A549 (cell line): ENCODE measurements at regions not wholly inside any gene's neighbourhood (a gene's known extent, or its start where the extent isn't known, plus 50 kb on each side); places are given as distances from the start of the nearest gene placed in this dataset.

Experiments
- ATAC-seq, 2 experiments: fragments of 200-7000 bp in 1 of 2; fragments of >200 bp in 1 of 2; cut with Nextera tagmentation in 1 of 2; cut with Tn5 transposase in 1 of 2; 3 replicates each; pipeline versions ENCODE4 v1.8.0 to v1.9.1; 2018 to 2020; ENCODE audit warnings: mild to moderate bottlenecking in 1 of 2, moderate library complexity in 1 of 2
- CTCF ChIA-PET: fragments of 300-600 bp; sonication (Branson Sonifier 250); formaldehyde crosslinking; extraction: SDS; loops from one replicate; lab custom pipeline; 2021; ENCODE audit warnings: antibody characterized with exemption, inconsistent platforms; lab: Yijun Ruan, JAX
- POLR2A ChIA-PET: fragments of 350-600 bp; formaldehyde crosslinking; extraction: SDS; loops from one replicate; lab custom pipeline; 2021; ENCODE audit warnings: antibody characterized with exemption, inconsistent platforms; lab: Yijun Ruan, JAX
- DNase-seq, 2 experiments: peaks; one replicate each; pipeline versions ENCODE4 v3.0.0 to v3.0.0-alpha.2; 2011 to 2016; ENCODE audit warnings: low read depth in 1 of 2, low spot score in 1 of 2
- FAIRE-seq: peaks from 2 replicates; lab custom pipeline; 2011; peaks lifted over from hg19 to GRCh38; lab: Jason Lieb, UNC
- H3K27ac ChIP-seq, 2 experiments: fragments of >200 bp; sonication (Bioruptor Twin); formaldehyde crosslinking; 3 replicates each; pipeline ENCODE4 v1.5.1; 2016 to 2017
- H3K4me1 ChIP-seq: fragments of >200 bp; sonication (Bioruptor Twin); formaldehyde crosslinking; 3 replicates; pipeline ENCODE4 v1.6.1; 2016
- H3K4me2 ChIP-seq: fragments of >200 bp; sonication (Bioruptor Twin); formaldehyde crosslinking; 3 replicates; pipeline ENCODE4 v1.6.1; 2016
- H3K4me3 ChIP-seq: fragments of >200 bp; sonication (Bioruptor Twin); formaldehyde crosslinking; 3 replicates; pipeline ENCODE4 v1.5.1; 2016
- H3K9me3 ChIP-seq: fragments of >200 bp; sonication (Bioruptor Twin); formaldehyde crosslinking; 3 replicates; pipeline ENCODE4 v1.6.1; 2016
- CBX2 ChIP-seq: fragments of 200-600 bp; sonication (generic); IDR thresholded peaks from 2 replicates; pipeline ENCODE4 v1.6.1; 2016; ENCODE audit warnings: low read depth, mild to moderate bottlenecking, borderline replicate concordance
- CEBPB ChIP-seq, 2 experiments: fragments of >200 bp in 1 of 2; sonication (Bioruptor Twin) in 1 of 2; formaldehyde crosslinking in 1 of 2; IDR thresholded peaks; 2 replicates each; pipeline ENCODE4 v1.6.1; 2012 to 2016
- CHD4 ChIP-seq: fragments of 200-600 bp; sonication (generic); IDR thresholded peaks from 2 replicates; pipeline ENCODE4 v1.6.1; 2016; ENCODE audit warnings: antibody characterized with exemption, mild to moderate bottlenecking, borderline replicate concordance
- EP300 ChIP-seq, 2 experiments: fragments of >200 bp; sonication (Bioruptor Twin); formaldehyde crosslinking; IDR thresholded peaks; 2 replicates in 1 of 2; 3 replicates in 1 of 2; pipeline ENCODE4 v1.6.1; 2016 to 2017
- ESRRA ChIP-seq: fragments of 150-350 bp; IDR thresholded peaks from 2 replicates; pipeline ENCODE4 v1.6.1; 2014; ENCODE audit warnings: mild to moderate bottlenecking, low read length, borderline replicate concordance
- HDAC2 ChIP-seq: fragments of 200-600 bp; sonication (generic); IDR thresholded peaks from 2 replicates; pipeline ENCODE4 v1.6.1; 2016
- HEYL ChIP-seq: fragments of 250-450 bp; sonication (Bioruptor Pico); IDR thresholded peaks from 2 replicates; pipeline ENCODE4 v1.8.0; 2021; ENCODE audit warnings: mild to moderate bottlenecking, moderate library complexity
- HOXB5 ChIP-seq: fragments of 250-450 bp; sonication (Bioruptor Pico); IDR thresholded peaks from 2 replicates; pipeline ENCODE4 v1.5.0; 2020; ENCODE audit warnings: mild to moderate bottlenecking, moderate library complexity
- JUNB ChIP-seq: fragments of >200 bp; sonication (Bioruptor Twin); formaldehyde crosslinking; IDR thresholded peaks from 2 replicates; pipeline ENCODE4 v1.6.1; 2016
- MAFK ChIP-seq: fragments of 450-650 bp; IDR thresholded peaks from 2 replicates; pipeline ENCODE4 v1.6.1; 2014; ENCODE audit not compliant: partially characterized antibody
- MAX ChIP-seq: IDR thresholded peaks from 2 replicates; pipeline ENCODE4 v1.6.1; 2012
- MAZ ChIP-seq: fragments of 150-350 bp; IDR thresholded peaks from 2 replicates; pipeline ENCODE4 v1.6.1; 2014; ENCODE audit warnings: antibody characterized with exemption, low read depth, low read length, borderline replicate concordance
- NR3C1 ChIP-seq: fragments of >200 bp; sonication (Bioruptor Twin); formaldehyde crosslinking; IDR thresholded peaks from 3 replicates; pipeline ENCODE4 v1.6.1; 2017
- POLR2A ChIP-seq: IDR thresholded peaks from 2 replicates; pipeline ENCODE4 v1.6.1; 2012; ENCODE audit warnings: mild to moderate bottlenecking, low read length
- RAD21 ChIP-seq, 2 experiments: fragments of >200 bp in 1 of 2; sonication (Bioruptor Twin) in 1 of 2; formaldehyde crosslinking in 1 of 2; IDR thresholded peaks in 1 of 2; conservative IDR thresholded peaks in 1 of 2; 2 replicates in 1 of 2; 3 replicates in 1 of 2; pipeline ENCODE4 v1.6.1; 2012 to 2018; ENCODE audit warnings: inconsistent platforms in 1 of 2
- RNF2 ChIP-seq: fragments of 200-600 bp; sonication (generic); IDR thresholded peaks from 2 replicates; pipeline ENCODE4 v1.6.1; 2016; ENCODE audit warnings: low read depth, mild to moderate bottlenecking, antibody characterized with exemption, moderate library complexity, borderline replicate concordance
- SREBF2 ChIP-seq: fragments of 450-650 bp; IDR thresholded peaks from 2 replicates; pipeline ENCODE4 v1.6.1; 2014; ENCODE audit warnings: mild to moderate bottlenecking, moderate library complexity
- TP53 ChIP-seq: fragments of 250-450 bp; sonication (Bioruptor Pico); IDR thresholded peaks from 2 replicates; pipeline ENCODE4 v1.5.0; 2021; ENCODE audit warnings: mild to moderate bottlenecking, moderate library complexity
- WGBS: methylation state at CpG from one replicate; pipeline ENCODE4 v1.1.6; 2017; ENCODE audit errors: missing lambda C conversion rate; 5-methylcytosine and 5-hydroxymethylcytosine counted together
- TF ChIP-seq, protein P1 (sequence below): IDR thresholded peaks from 2 replicates; pipeline ENCODE4 v1.6.1; 2012
- TF ChIP-seq, protein P2 (sequence below): fragments of 250-450 bp; sonication (Bioruptor Pico); IDR thresholded peaks from 2 replicates; pipeline ENCODE4 v1.5.0; 2021; ENCODE audit warnings: mild to moderate bottlenecking, moderate library complexity, borderline replicate concordance
- TF ChIP-seq, protein P3 (sequence below): IDR thresholded peaks from 2 replicates; pipeline ENCODE4 v1.6.1; 2012; ENCODE audit warnings: low read depth, borderline replicate concordance
- TF ChIP-seq, protein P4 (sequence below): fragments of 200-600 bp; sonication (generic); IDR thresholded peaks from 2 replicates; pipeline ENCODE4 v1.6.1; 2016; ENCODE audit warnings: antibody characterized with exemption, mild to moderate bottlenecking, moderate library complexity

- no peaks in the 10 kb centered on the region for H3K4me1 ChIP-seq
- no peak overlapping the region for H3K27ac ChIP-seq
- no peak for DNase-seq
- no peaks in the 10 kb centered on the region for H3K9me3 ChIP-seq
- H3K4me2 ChIP-seq = no peak overlapping the region
- 91% methylated on average over 11 of the region's 11 CpGs for whole genome bisulfite sequencing
- ChIA-PET POLR2A (no interaction called here), CTCF (no interaction called here)
- TF ChIP-seq HDAC2 (no peak), RNF2 (no peak), MAFK (no peak), EP300 (IDR thresholded peaks at IDR 0.05) (no peak), RAD21 (conservative IDR thresholded peaks at IDR 0.05 in 1 of 2, IDR thresholded peaks at IDR 0.05 in 1 of 2) (no peak)
- TF ChIP-seq, protein P1, sequence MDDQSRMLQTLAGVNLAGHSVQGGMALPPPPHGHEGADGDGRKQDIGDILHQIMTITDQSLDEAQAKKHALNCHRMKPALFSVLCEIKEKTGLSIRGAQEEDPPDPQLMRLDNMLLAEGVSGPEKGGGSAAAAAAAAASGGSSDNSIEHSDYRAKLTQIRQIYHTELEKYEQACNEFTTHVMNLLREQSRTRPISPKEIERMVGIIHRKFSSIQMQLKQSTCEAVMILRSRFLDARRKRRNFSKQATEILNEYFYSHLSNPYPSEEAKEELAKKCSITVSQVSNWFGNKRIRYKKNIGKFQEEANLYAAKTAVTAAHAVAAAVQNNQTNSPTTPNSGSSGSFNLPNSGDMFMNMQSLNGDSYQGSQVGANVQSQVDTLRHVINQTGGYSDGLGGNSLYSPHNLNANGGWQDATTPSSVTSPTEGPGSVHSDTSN = no peak
- H3K4me3 ChIP-seq = no peak overlapping the region
- no peak for FAIRE-seq
- no peak for ATAC-seq
Observed at GRCh38 chr22:48300877-48301276, 1526.8 kb downstream of the BRD1 start.

- H3K27ac ChIP-seq = no peak overlapping the region
- no peak overlapping the region for H3K4me3 ChIP-seq
- 80% methylated on average over 2 of the region's 18 CpGs for whole genome bisulfite sequencing
- TF ChIP-seq RNF2 = no peak
- no peaks in the 10 kb centered on the region for H3K4me1 ChIP-seq
- POLR2A ChIA-PET = no interaction called here
- FAIRE-seq = no peak
- ATAC-seq = no peak
- H3K4me2 ChIP-seq = no peak overlapping the region
- no peaks in the 10 kb centered on the region for H3K9me3 ChIP-seq
- CTCF ChIA-PET = interaction anchor here (0.6 kb wide), 1 partner anchor 65 kb away, joined by 4 read pairs; no protein-coding TSS in a partner anchor
- DNase-seq = no peak
Observed at GRCh38 chr22:48299801-48300200, 1527.9 kb downstream of the BRD1 start.

- Histone ChIP-seq H3K4me2 (no peak overlapping the region), H3K4me3 (no peak overlapping the region), H3K9me3 (no peaks in the 10 kb centered on the region), H3K27ac (no peak overlapping the region; a peak in 1 of 6 replicates), H3K4me1 (no peaks in the 10 kb centered on the region)
- TF ChIP-seq JUNB (no peak), EP300 (IDR thresholded peaks at IDR 0.05) (no peak), HEYL (CRISPR knock-in tag) (no peak), HOXB5 (CRISPR knock-in tag) (no peak), CHD4 (no peak), SREBF2 (no peak), ESRRA (no peak), NR3C1 (no peak), MAZ (no peak), CBX2 (no peak), TP53 (CRISPR knock-in tag) (no peak), MAX (no peak), POLR2A (no peak), CEBPB (IDR thresholded peaks at IDR 0.05) (no peak)
- TF ChIP-seq, protein P1 = no peak
- TF ChIP-seq, protein P2, sequence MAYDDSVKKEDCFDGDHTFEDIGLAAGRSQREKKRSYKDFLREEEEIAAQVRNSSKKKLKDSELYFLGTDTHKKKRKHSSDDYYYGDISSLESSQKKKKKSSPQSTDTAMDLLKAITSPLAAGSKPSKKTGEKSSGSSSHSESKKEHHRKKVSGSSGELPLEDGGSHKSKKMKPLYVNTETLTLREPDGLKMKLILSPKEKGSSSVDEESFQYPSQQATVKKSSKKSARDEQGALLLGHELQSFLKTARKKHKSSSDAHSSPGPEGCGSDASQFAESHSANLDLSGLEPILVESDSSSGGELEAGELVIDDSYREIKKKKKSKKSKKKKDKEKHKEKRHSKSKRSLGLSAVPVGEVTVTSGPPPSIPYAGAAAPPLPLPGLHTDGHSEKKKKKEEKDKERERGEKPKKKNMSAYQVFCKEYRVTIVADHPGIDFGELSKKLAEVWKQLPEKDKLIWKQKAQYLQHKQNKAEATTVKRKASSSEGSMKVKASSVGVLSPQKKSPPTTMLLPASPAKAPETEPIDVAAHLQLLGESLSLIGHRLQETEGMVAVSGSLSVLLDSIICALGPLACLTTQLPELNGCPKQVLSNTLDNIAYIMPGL = no peak
- TF ChIP-seq, protein P3, sequence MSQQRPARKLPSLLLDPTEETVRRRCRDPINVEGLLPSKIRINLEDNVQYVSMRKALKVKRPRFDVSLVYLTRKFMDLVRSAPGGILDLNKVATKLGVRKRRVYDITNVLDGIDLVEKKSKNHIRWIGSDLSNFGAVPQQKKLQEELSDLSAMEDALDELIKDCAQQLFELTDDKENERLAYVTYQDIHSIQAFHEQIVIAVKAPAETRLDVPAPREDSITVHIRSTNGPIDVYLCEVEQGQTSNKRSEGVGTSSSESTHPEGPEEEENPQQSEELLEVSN = no peak
- TF ChIP-seq, protein P4, sequence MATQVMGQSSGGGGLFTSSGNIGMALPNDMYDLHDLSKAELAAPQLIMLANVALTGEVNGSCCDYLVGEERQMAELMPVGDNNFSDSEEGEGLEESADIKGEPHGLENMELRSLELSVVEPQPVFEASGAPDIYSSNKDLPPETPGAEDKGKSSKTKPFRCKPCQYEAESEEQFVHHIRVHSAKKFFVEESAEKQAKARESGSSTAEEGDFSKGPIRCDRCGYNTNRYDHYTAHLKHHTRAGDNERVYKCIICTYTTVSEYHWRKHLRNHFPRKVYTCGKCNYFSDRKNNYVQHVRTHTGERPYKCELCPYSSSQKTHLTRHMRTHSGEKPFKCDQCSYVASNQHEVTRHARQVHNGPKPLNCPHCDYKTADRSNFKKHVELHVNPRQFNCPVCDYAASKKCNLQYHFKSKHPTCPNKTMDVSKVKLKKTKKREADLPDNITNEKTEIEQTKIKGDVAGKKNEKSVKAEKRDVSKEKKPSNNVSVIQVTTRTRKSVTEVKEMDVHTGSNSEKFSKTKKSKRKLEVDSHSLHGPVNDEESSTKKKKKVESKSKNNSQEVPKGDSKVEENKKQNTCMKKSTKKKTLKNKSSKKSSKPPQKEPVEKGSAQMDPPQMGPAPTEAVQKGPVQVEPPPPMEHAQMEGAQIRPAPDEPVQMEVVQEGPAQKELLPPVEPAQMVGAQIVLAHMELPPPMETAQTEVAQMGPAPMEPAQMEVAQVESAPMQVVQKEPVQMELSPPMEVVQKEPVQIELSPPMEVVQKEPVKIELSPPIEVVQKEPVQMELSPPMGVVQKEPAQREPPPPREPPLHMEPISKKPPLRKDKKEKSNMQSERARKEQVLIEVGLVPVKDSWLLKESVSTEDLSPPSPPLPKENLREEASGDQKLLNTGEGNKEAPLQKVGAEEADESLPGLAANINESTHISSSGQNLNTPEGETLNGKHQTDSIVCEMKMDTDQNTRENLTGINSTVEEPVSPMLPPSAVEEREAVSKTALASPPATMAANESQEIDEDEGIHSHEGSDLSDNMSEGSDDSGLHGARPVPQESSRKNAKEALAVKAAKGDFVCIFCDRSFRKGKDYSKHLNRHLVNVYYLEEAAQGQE = no peak
- DNase-seq = no peak
- CTCF ChIA-PET = no interaction called here
- FAIRE-seq = no peak
- POLR2A ChIA-PET = no interaction called here
- WGBS = 97% methylated on average over 3 of the region's 8 CpGs
- no peak for ATAC-seq
Observed at GRCh38 chr22:48299124-48299523, 1528.5 kb downstream of the BRD1 start.
